H1 (cell line): ENCODE measurements at regions not wholly inside any gene's neighbourhood (a gene's known extent, or its start where the extent isn't known, plus 50 kb on each side); places are given as distances from the start of the nearest gene placed in this dataset.

ENCODE experiments used
- CTCF ChIA-PET: fragments of 300-600 bp; sonication (Branson Sonifier 250); formaldehyde crosslinking; loops from one replicate; lab custom pipeline; 2021; ENCODE audit not compliant: partially characterized antibody; lab: Charles Lee
- POLR2A ChIA-PET: fragments of 300-600 bp; sonication (Branson Sonifier 250); formaldehyde crosslinking; loops from one replicate; lab custom pipeline; 2021; ENCODE audit warnings: inconsistent platforms; ENCODE audit not compliant: partially characterized antibody; lab: Charles Lee
- DNase-seq, 2 experiments: peaks; one replicate each; pipeline versions ENCODE4 v3.0.0 to v3.0.0-alpha.2; 2010 to 2022; ENCODE audit warnings: low spot score in 2 of 2, low read depth in 1 of 2, mixed read lengths in 1 of 2
- FAIRE-seq: peaks from 2 replicates; lab custom pipeline; 2011; peaks lifted over from hg19 to GRCh38; lab: Jason Lieb, UNC
- H2AFZ ChIP-seq: 2 replicates; pipeline ENCODE4 v1.8.1; 2012; ENCODE audit warnings: low read length, inconsistent platforms
- H2AK5ac ChIP-seq: 2 replicates; pipeline ENCODE4 v1.6.1; 2013; ENCODE audit warnings: low read depth, low read length
- H2BK120ac ChIP-seq: replicated peaks from 2 replicates; pipeline ENCODE3; 2013; ENCODE audit warnings: low read depth, low read length, inconsistent platforms
- H2BK12ac ChIP-seq: 2 replicates; pipeline ENCODE4 v1.6.1; 2013; ENCODE audit warnings: low read depth, low read length
- H2BK15ac ChIP-seq: 2 replicates; pipeline ENCODE4 v1.6.1; 2013; ENCODE audit warnings: low read length
- H2BK20ac ChIP-seq: 2 replicates; pipeline ENCODE4 v1.6.1; 2013; ENCODE audit warnings: low read length
- H2BK5ac ChIP-seq: 2 replicates; pipeline ENCODE4 v1.6.1; 2013; ENCODE audit warnings: low read depth, low read length
- H3K14ac ChIP-seq: 2 replicates; pipeline ENCODE4 v1.6.1; 2013; ENCODE audit warnings: inconsistent platforms; ENCODE audit not compliant: insufficient read length
- H3K18ac ChIP-seq: 2 replicates; pipeline ENCODE4 v1.6.1; 2013; ENCODE audit warnings: low read length; ENCODE audit errors: extremely low read depth
- H3K23ac ChIP-seq: 2 replicates; pipeline ENCODE4 v1.6.1; 2013; ENCODE audit warnings: inconsistent platforms; ENCODE audit not compliant: insufficient read length
- H3K23me2 ChIP-seq: 2 replicates; pipeline ENCODE4 v1.6.1; 2013; ENCODE audit warnings: low read depth, low read length
- H3K27ac ChIP-seq: 2 replicates; pipeline ENCODE4 v1.6.1; 2011; ENCODE audit warnings: low read depth, low read length, inconsistent platforms
- H3K27me3 ChIP-seq, 4 experiments: replicated peaks in 1 of 4; 1 replicate in 1 of 4; 2 replicates in 3 of 4; pipeline versions ENCODE4 v1.6.1 to v1.8.1; 2011 to 2013; ENCODE audit warnings: low read length in 3 of 4, mild to moderate bottlenecking in 3 of 4, inconsistent platforms in 2 of 4, mixed read lengths in 2 of 4, moderate library complexity in 1 of 4; ENCODE audit not compliant: control insufficient read depth in 3 of 4, insufficient read depth in 3 of 4; ENCODE audit errors: extremely low read depth in 1 of 4
- H3K36me3 ChIP-seq, 4 experiments: 2 replicates each; pipeline versions ENCODE4 v1.6.1 to v1.8.1; 2011 to 2013; ENCODE audit warnings: mild to moderate bottlenecking in 4 of 4, low read length in 3 of 4, moderate library complexity in 2 of 4, control low read depth in 1 of 4, inconsistent platforms in 1 of 4; ENCODE audit not compliant: insufficient read depth in 4 of 4, control insufficient read depth in 2 of 4
- H3K4ac ChIP-seq: replicated peaks from 2 replicates; pipeline ENCODE3; 2013; ENCODE audit warnings: low read length, low read depth, mixed read lengths, inconsistent platforms; ENCODE audit not compliant: insufficient read length
- H3K4me1 ChIP-seq, 4 experiments: replicated peaks in 1 of 4; 1 replicate in 1 of 4; 2 replicates in 3 of 4; pipeline versions ENCODE4 v1.6.1 to v1.8.1; 2011 to 2013; ENCODE audit warnings: low read length in 3 of 4, inconsistent platforms in 2 of 4, mixed read lengths in 1 of 4; ENCODE audit not compliant: insufficient read depth in 4 of 4, control insufficient read depth in 3 of 4
- H3K4me2 ChIP-seq, 2 experiments: 2 replicates each; pipeline versions ENCODE4 v1.6.1 to v1.8.1; 2011 to 2013; ENCODE audit warnings: low read depth in 2 of 2, low read length in 2 of 2, control low read depth in 1 of 2, inconsistent platforms in 1 of 2, mild to moderate bottlenecking in 1 of 2; ENCODE audit not compliant: insufficient read depth in 1 of 2
- H3K4me3 ChIP-seq, 4 experiments: fragments of 200-600, 300-600 bp in 1 of 4; sonication (generic), shearing (Covaris generic), sonication (Bioruptor Twin) in 1 of 4; 2 replicates each; pipeline versions ENCODE4 v1.5.1 to v1.8.1; 2011 to 2016; ENCODE audit warnings: low read length in 4 of 4, low read depth in 3 of 4, control low read depth in 2 of 4, inconsistent platforms in 2 of 4, mild to moderate bottlenecking in 2 of 4, mixed read lengths in 1 of 4, moderate library complexity in 1 of 4; ENCODE audit not compliant: insufficient read depth in 2 of 4; ENCODE audit errors: extremely low read depth in 1 of 4
- H3K56ac ChIP-seq: replicated peaks from 2 replicates; pipeline ENCODE3; 2013; ENCODE audit warnings: low read depth, mild to moderate bottlenecking, mixed read lengths, low read length, inconsistent platforms; ENCODE audit not compliant: insufficient read length
- H3K79me1 ChIP-seq: 2 replicates; pipeline ENCODE4 v1.6.1; 2013; ENCODE audit warnings: low read depth, low read length, control low read depth
- H3K79me2 ChIP-seq, 2 experiments: 2 replicates each; pipeline versions ENCODE4 v1.6.1 to v1.8.1; 2012 to 2013; ENCODE audit warnings: low read length in 2 of 2, mild to moderate bottlenecking in 2 of 2, inconsistent platforms in 1 of 2; ENCODE audit not compliant: insufficient read depth in 2 of 2, control insufficient read depth in 1 of 2
- H3K9ac ChIP-seq, 4 experiments: replicated peaks in 1 of 4; 1 replicate in 1 of 4; 2 replicates in 3 of 4; pipeline versions ENCODE4 v1.6.1 to v1.8.1; 2011 to 2013; ENCODE audit warnings: low read depth in 3 of 4, low read length in 3 of 4, control low read depth in 2 of 4, mild to moderate bottlenecking in 2 of 4, moderate library complexity in 2 of 4, inconsistent platforms in 1 of 4; ENCODE audit errors: extremely low read depth in 1 of 4
- H3K9me3 ChIP-seq, 2 experiments: 2 replicates each; pipeline versions ENCODE4 v1.6.1 to v1.8.1; 2012 to 2013; ENCODE audit warnings: mild to moderate bottlenecking in 2 of 2, moderate library complexity in 2 of 2, control low read depth in 1 of 2, inconsistent platforms in 1 of 2, low read depth in 1 of 2, low read length in 1 of 2, mixed read lengths in 1 of 2; ENCODE audit not compliant: insufficient read depth in 2 of 2
- H4K20me1 ChIP-seq, 2 experiments: replicated peaks in 1 of 2; 2 replicates each; pipeline versions ENCODE3 to v1.8.1; 2011 to 2013; ENCODE audit warnings: inconsistent platforms in 2 of 2, low read length in 2 of 2, mild to moderate bottlenecking in 1 of 2; ENCODE audit not compliant: insufficient read depth in 2 of 2, control insufficient read depth in 1 of 2
- H4K5ac ChIP-seq: 2 replicates; pipeline ENCODE4 v1.6.1; 2013; ENCODE audit warnings: low read length, low read depth, mixed read lengths, inconsistent platforms; ENCODE audit not compliant: insufficient read length
- H4K8ac ChIP-seq: 2 replicates; pipeline ENCODE4 v1.8.0; 2013; ENCODE audit warnings: mild to moderate bottlenecking, moderate library complexity, low read length, inconsistent platforms; ENCODE audit not compliant: insufficient read depth; ENCODE audit errors: extremely low read depth
- H4K91ac ChIP-seq: replicated peaks from 2 replicates; pipeline ENCODE3; 2013; ENCODE audit warnings: low read length, mixed read lengths, inconsistent platforms; ENCODE audit not compliant: insufficient read length
- ATF3 ChIP-seq: IDR thresholded peaks from 2 replicates; pipeline ENCODE4 v1.6.1; 2011; ENCODE audit warnings: low read depth, mild to moderate bottlenecking, low read length; ENCODE audit not compliant: insufficient read depth
- CTBP2 ChIP-seq: IDR thresholded peaks from 2 replicates; pipeline ENCODE4 v1.7.0; 2011; ENCODE audit warnings: borderline replicate concordance, mild to moderate bottlenecking, moderate library complexity, mixed read lengths, low read length; ENCODE audit not compliant: insufficient read depth, insufficient read length
- E2F6 ChIP-seq: IDR thresholded peaks from 2 replicates; pipeline ENCODE4 v1.6.1; 2012; ENCODE audit warnings: inconsistent platforms
- EZH2 ChIP-seq: fragments of 200-600 bp; sonication (generic); IDR thresholded peaks from 2 replicates; pipeline ENCODE4 v1.7.1; 2012; ENCODE audit warnings: low read depth, mild to moderate bottlenecking, moderate library complexity, low read length, inconsistent platforms; ENCODE audit not compliant: severe bottlenecking
- GTF2F1 ChIP-seq: IDR thresholded peaks from 2 replicates; pipeline ENCODE4 v1.6.1; 2012; ENCODE audit warnings: low read depth, low read length, improper control_type of control experiment, borderline replicate concordance
- MAX ChIP-seq: IDR thresholded peaks from 2 replicates; pipeline ENCODE4 v1.6.1; 2012; ENCODE audit warnings: inconsistent platforms
- PHF8 ChIP-seq: fragments of 200-600 bp; sonication (generic); conservative IDR thresholded peaks from 2 replicates; pipeline ENCODE4 v1.7.1; 2012; ENCODE audit warnings: low read depth, mild to moderate bottlenecking, inconsistent platforms, low read length, moderate library complexity
- POLR2A ChIP-seq, 2 experiments: IDR thresholded peaks; 1 replicate in 1 of 2; 2 replicates in 1 of 2; pipeline ENCODE4 v1.6.1; 2011; ENCODE audit warnings: low read depth in 2 of 2, low read length in 2 of 2, mild to moderate bottlenecking in 2 of 2; ENCODE audit errors: control extremely low read depth in 1 of 2
- RBBP5 ChIP-seq: IDR thresholded peaks from 2 replicates; pipeline ENCODE4 v1.7.1; 2012; ENCODE audit warnings: low read depth, mild to moderate bottlenecking, inconsistent platforms, low read length, moderate library complexity, borderline replicate concordance
- RXRA ChIP-seq: IDR thresholded peaks from 2 replicates; pipeline ENCODE4 v1.6.1; 2011; ENCODE audit warnings: low read depth, mild to moderate bottlenecking, low read length, moderate library complexity; ENCODE audit not compliant: insufficient read depth
- SP1 ChIP-seq: IDR thresholded peaks from 2 replicates; pipeline ENCODE4 v1.6.1; 2011; ENCODE audit warnings: low read depth, low read length
- SP2 ChIP-seq: IDR thresholded peaks from 2 replicates; pipeline ENCODE4 v1.6.1; 2012; ENCODE audit warnings: mild to moderate bottlenecking, low read length, inconsistent platforms
- WGBS, 2 experiments: shearing (Covaris generic) in 1 of 2; methylation state at CpG; one replicate each; pipeline versions ENCODE4 v1.1.6 to v1.1.7; 2013 to 2015; ENCODE audit warnings: low lambda C conversion rate in 2 of 2, mixed read lengths in 2 of 2, inconsistent platforms in 1 of 2, low coverage in 1 of 2, missing lambda C conversion rate in 1 of 2; ENCODE audit not compliant: insufficient replicate concordance in 2 of 2, insufficient coverage in 1 of 2, insufficient read length in 1 of 2; ENCODE audit errors: extremely low coverage in 1 of 2, missing lambda C conversion rate in 1 of 2; 5-methylcytosine and 5-hydroxymethylcytosine counted together

- FAIRE-seq (no peak), DNase-seq (no peak)
- Histone ChIP-seq H3K23me2 (no peaks in the 10 kb centered on the region; the same call in 1 of the 2 replicates), H3K4me2 (no peak overlapping the region), H2BK12ac (no peak overlapping the region), H3K9me3 (no peaks in the 10 kb centered on the region), H2BK15ac (no peak overlapping the region), H4K20me1 (no peaks in the 10 kb centered on the region), H3K23ac (no peak overlapping the region), H3K27me3 (no peaks in the 10 kb centered on the region), H3K36me3 (no peaks in the 10 kb centered on the region), H3K4me3 (no peak overlapping the region), H3K79me2 (no peaks in the 10 kb centered on the region), H2BK5ac (no peak overlapping the region), H3K56ac (no peak overlapping the region), H3K4me1 (no peaks in the 10 kb centered on the region), H4K91ac (no peak overlapping the region), H2BK120ac (no peak overlapping the region), H3K4ac (no peak overlapping the region), H3K9ac (no peak overlapping the region), H3K27ac (no peak overlapping the region), H4K8ac (no peak overlapping the region), H3K79me1 (no peaks in the 10 kb centered on the region), H2AK5ac (no peak overlapping the region), H3K18ac (no peak overlapping the region), H3K14ac (no peak overlapping the region), H4K5ac (no peak overlapping the region), H2BK20ac (no peak overlapping the region), H2AFZ (peak overlapping the region; percentile 45; the same call in 1 of the 2 replicates)
- CTCF ChIA-PET: no interaction called here
- POLR2A ChIA-PET: no interaction called here
- WGBS, 2 experiments: 88% methylated on average over 9 of the region's 9 CpGs; no CpG with 5 or more reads in 1 of the 2 experiments
- TF ChIP-seq SP2 (no peak), EZH2 (no peak), ATF3 (no peak), SP1 (no peak), RXRA (no peak), GTF2F1 (no peak), E2F6 (no peak), MAX (no peak), POLR2A (IDR thresholded peaks at IDR 0.05; ENCODE audit: control extremely low read depth in 1 of 2, low read depth in 2 of 2, low read length in 2 of 2) (no peak), CTBP2 (no peak), RBBP5 (no peak), PHF8 (no peak)
Measured at GRCh38 chr15:69951898-69952555, 145.7 kb downstream of the TLE3 start.
